ENCODE measurements at regions not wholly inside any gene's neighbourhood (a gene's known extent, or its start where the extent isn't known, plus 50 kb on each side); places are given as distances from the start of the nearest gene placed in this dataset.
A peak's percentile ranks its signal among the peaks of the same experiment; 100 is the strongest.

DNA sequence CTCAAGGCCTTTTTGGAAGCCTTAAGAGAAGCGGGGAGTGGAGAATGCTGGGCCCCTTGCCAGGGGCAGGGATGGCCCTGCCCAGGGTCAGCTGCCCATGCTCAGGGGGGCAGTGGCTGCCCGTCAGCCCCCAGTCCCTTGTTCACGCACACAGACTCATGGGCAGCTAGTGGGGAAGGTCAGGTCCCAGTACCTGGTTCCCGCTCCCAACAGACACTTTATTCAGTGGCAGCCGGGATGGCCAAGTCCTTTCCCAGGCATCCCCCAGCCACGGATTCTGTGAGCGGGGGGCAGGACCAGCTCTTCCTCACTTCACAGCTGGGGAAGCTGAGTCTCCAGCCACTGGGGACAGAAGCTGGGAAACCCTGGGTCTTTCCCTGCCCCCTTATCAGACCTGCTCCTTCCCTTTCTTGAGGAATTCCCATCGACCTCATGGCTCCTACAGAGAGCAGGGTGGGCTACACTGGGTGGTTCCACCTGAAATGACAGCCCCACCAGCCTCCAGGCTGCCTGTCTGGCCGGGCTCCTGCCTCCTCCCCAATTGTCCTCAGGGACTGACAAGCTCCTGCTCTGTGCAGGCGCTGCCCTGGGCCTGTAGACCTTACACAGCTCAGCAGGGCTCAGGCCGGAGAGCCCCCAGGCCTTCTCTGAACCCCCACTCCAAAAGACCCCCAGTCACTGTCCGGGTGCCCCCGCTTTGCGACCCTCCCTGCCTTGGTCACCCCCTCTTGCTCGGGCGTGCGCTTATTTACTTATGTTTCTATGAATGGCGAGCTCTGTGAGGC is 61.0 kb upstream of the FGF3 start:
- ChIA-PET POLR2A (no interaction called here), CTCF (interaction anchor here (1.0 kb wide), 1 partner anchor 39 kb away, joined by 3 read pairs; no protein-coding TSS in a partner anchor)
- TF ChIP-seq LEF1 (IDR thresholded peaks at IDR 0.05; ENCODE audit: borderline replicate concordance) (no peak), SP1 (IDR thresholded peaks at IDR 0.05) (no peak), HDGF (IDR thresholded peaks at IDR 0.05; ENCODE audit: borderline replicate concordance) (no peak), L3MBTL2 (conservative IDR thresholded peaks at IDR 0.05) (no peak), FOXM1 (IDR thresholded peaks at IDR 0.05; ENCODE audit: borderline replicate concordance) (no peak), ZNF384 (IDR thresholded peaks at IDR 0.05) (no peak), TARDBP (IDR thresholded peaks at IDR 0.05) (no peak), ARNT (IDR thresholded peaks at IDR 0.05) (no peak), SUZ12 (IDR thresholded peaks at IDR 0.05) (no peak), BHLHE40 (IDR thresholded peaks at IDR 0.05; ENCODE audit: borderline replicate concordance) (no peak), ELF4 (IDR thresholded peaks at IDR 0.05) (no peak)
- TF ChIP-seq, protein P1, sequence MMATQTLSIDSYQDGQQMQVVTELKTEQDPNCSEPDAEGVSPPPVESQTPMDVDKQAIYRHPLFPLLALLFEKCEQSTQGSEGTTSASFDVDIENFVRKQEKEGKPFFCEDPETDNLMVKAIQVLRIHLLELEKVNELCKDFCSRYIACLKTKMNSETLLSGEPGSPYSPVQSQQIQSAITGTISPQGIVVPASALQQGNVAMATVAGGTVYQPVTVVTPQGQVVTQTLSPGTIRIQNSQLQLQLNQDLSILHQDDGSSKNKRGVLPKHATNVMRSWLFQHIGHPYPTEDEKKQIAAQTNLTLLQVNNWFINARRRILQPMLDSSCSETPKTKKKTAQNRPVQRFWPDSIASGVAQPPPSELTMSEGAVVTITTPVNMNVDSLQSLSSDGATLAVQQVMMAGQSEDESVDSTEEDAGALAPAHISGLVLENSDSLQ (IDR thresholded peaks at IDR 0.05), result no peak
- DNase-seq (ENCODE audit: extremely low spot score), result no peak

DNA sequence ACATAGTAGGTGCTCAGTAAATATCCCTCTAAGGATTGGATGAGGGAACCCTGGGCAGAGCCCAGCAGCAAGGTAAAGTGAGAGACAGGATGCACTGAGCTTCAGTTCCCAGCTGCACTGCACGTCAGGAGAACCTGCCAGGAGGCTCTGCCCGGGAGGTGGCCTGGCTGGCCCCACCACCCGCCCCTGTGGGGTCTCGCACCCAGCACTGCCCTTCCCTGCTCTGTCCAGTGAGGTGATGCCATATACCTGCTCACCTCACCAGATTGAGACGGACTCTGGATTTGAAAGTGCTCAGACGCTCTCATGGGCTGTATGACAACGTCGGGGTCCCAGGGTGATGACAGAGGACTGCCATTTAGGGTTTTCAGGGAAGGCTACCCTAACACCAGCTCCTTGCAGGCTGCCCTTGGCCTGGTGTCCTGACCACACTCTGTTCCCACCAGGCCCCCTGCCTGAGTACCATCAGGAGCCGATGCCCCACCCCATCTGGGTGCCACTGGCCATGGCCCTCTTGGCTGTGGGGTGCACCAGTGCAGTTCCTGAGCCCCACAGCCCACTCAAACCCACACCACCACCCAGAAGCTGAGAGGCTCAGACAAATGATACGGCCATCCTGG is 61.7 kb upstream of the FGF3 start:
- no peak for TF ChIP-seq HDGF (IDR thresholded peaks at IDR 0.05; ENCODE audit: borderline replicate concordance)
- TF ChIP-seq LEF1 (IDR thresholded peaks at IDR 0.05; ENCODE audit: borderline replicate concordance), result no peak
- no peak for TF ChIP-seq SP1 (IDR thresholded peaks at IDR 0.05)
- no peak for DNase-seq (ENCODE audit: extremely low spot score)
- ChIA-PET POLR2A (no interaction called here), CTCF (interaction anchor here (1.0 kb wide), 1 partner anchor 38 kb away, joined by 3 read pairs; no protein-coding TSS in a partner anchor)

- POLR2A ChIA-PET, result no interaction called here
- DNase-seq (ENCODE audit: extremely low spot score), result peak; percentile 22
- CTCF ChIA-PET, result interaction anchor here (1.0 kb wide), 1 partner anchor 37 kb away, joined by 3 read pairs; no protein-coding TSS in a partner anchor
Observed at GRCh38 chr11:69881467-69882269, 62.5 kb upstream of the FGF3 start.

GRCh38 chr11:69882270-69882608 is 63.0 kb upstream of the FGF3 start:
- TF ChIP-seq, protein P1 (IDR thresholded peaks at IDR 0.05), result no peak
- TF ChIP-seq FOXA1 (IDR thresholded peaks at IDR 0.05) (no peak), L3MBTL2 (conservative IDR thresholded peaks at IDR 0.05) (no peak), ZNF384 (IDR thresholded peaks at IDR 0.05) (no peak), FOXK2 (IDR thresholded peaks at IDR 0.05) (no peak), LEF1 (IDR thresholded peaks at IDR 0.05; ENCODE audit: borderline replicate concordance) (no peak), ELF4 (IDR thresholded peaks at IDR 0.05) (no peak), SUZ12 (IDR thresholded peaks at IDR 0.05) (no peak), FOXM1 (IDR thresholded peaks at IDR 0.05; ENCODE audit: borderline replicate concordance) (no peak), TARDBP (IDR thresholded peaks at IDR 0.05) (no peak), ARNT (IDR thresholded peaks at IDR 0.05) (no peak)
- no peak for DNase-seq (ENCODE audit: extremely low spot score)
- CTCF ChIA-PET, result interaction anchor here (0.6 to 1.3 kb wide), 2 partner anchors 8 to 12 kb away, joined by 4 to 5 read pairs; no protein-coding TSS in a partner anchor
- POLR2A ChIA-PET, result no interaction called here

More at GRCh38 chr11:69881467-69882269, 62.5 kb upstream of the FGF3 start:
- TF ChIP-seq ZNF384 (IDR thresholded peaks at IDR 0.05), result no peak
- TF ChIP-seq, protein P1 (IDR thresholded peaks at IDR 0.05), result no peak
- TF ChIP-seq NFRKB (IDR thresholded peaks at IDR 0.05), result no peak

GRCh38 chr11:69883292-69884255 is 64.4 kb upstream of the FGF3 start:
- ChIA-PET POLR2A (no interaction called here), CTCF (interaction anchor here (1.3 kb wide), 1 partner anchor 10 kb away, joined by 4 read pairs; no protein-coding TSS in a partner anchor)
- no peak for TF ChIP-seq SUZ12 (IDR thresholded peaks at IDR 0.05)
- no peak for TF ChIP-seq SP1 (IDR thresholded peaks at IDR 0.05)
- TF ChIP-seq ELF4 (IDR thresholded peaks at IDR 0.05), result no peak
- no peak for DNase-seq (ENCODE audit: extremely low spot score)

GRCh38 chr11:69884286-69884685 is 65.1 kb upstream of the FGF3 start:
- ChIA-PET POLR2A (no interaction called here), CTCF (no interaction called here)
- TF ChIP-seq HDGF (IDR thresholded peaks at IDR 0.05; ENCODE audit: borderline replicate concordance), result no peak
- no peak for TF ChIP-seq LEF1 (IDR thresholded peaks at IDR 0.05; ENCODE audit: borderline replicate concordance)
- TF ChIP-seq FOXK2 (IDR thresholded peaks at IDR 0.05), result no peak
- TF ChIP-seq ZNF384 (IDR thresholded peaks at IDR 0.05), result no peak
- TF ChIP-seq CTBP1 (IDR thresholded peaks at IDR 0.05; ENCODE audit: borderline replicate concordance), result no peak
- no peak for DNase-seq (ENCODE audit: extremely low spot score)
